Stimulated activated naive CD8-positive, alpha-beta T cell treated with anti-CD3 and anti-CD28 coated beads, Interleukin-15, Interleukin-2, amounts not matched to agents 100 ng/mL and 50 ng/mL, for 24 hours (primary cell): ENCODE measurements at regions not wholly inside any gene's neighbourhood (a gene's known extent, or its start where the extent isn't known, plus 50 kb on each side); places are given as distances from the start of the nearest gene placed in this dataset.

Source experiments
- H3K27ac Mint-ChIP-seq: one replicate; pipeline ENCODE4 v1.8.0; 2021; ENCODE audit warnings: mild to moderate bottlenecking, mixed read lengths
- H3K27me3 Mint-ChIP-seq: one replicate; pipeline ENCODE4 v1.8.0; 2021; ENCODE audit warnings: mixed read lengths
- H3K36me3 Mint-ChIP-seq: one replicate; pipeline ENCODE4 v1.8.0; 2021; ENCODE audit warnings: low read depth, mixed read lengths
- H3K4me1 Mint-ChIP-seq: one replicate; pipeline ENCODE4 v1.8.0; 2021; ENCODE audit warnings: low read depth, mixed read lengths
- H3K4me3 Mint-ChIP-seq: one replicate; pipeline ENCODE4 v1.8.0; 2021; ENCODE audit warnings: mild to moderate bottlenecking, mixed read lengths
- H3K9me3 Mint-ChIP-seq: one replicate; pipeline ENCODE4 v1.8.0; 2021; ENCODE audit warnings: mixed read lengths

DNA sequence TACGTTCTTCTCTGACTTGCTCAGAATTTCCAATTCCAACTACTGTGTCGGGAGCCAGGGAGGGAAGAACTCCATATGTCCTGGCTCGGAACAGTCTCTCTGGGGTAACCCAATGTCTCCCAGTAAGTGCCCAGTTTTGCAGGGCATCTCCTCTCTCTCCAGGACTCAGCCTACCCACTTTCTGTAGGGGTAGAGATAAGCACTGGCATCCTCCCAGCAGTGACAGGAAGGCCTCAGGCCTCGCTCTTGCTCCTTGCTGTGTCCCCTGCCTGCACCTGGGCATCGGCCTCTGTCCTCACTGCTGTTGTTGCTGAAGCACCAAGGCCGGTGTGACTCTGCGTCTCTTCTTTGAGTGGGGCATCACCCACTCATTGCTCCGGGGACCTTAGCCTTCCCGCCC is 388.9 kb upstream of the JARID2 start:
- Mint-ChIP-seq H3K9me3 (peaks cover 3% of the 10 kb centered on the region), H3K36me3 (peaks cover 4% of the 10 kb centered on the region), H3K27ac (peak overlapping the region; percentile 99), H3K4me1 (peaks cover 69% of the 10 kb centered on the region), H3K4me3 (peak overlapping the region; percentile 76), H3K27me3 (no peaks in the 10 kb centered on the region)

GRCh38 chr6:14857501-14857900 is 388.4 kb upstream of the JARID2 start:
- H3K9me3 Mint-ChIP-seq, result peaks cover 3% of the 10 kb centered on the region
- peak overlapping the region; percentile 76 for H3K4me3 Mint-ChIP-seq
- no peaks in the 10 kb centered on the region for H3K27me3 Mint-ChIP-seq
- peak overlapping the region; percentile 99 for H3K27ac Mint-ChIP-seq
- H3K4me1 Mint-ChIP-seq, result peaks cover 69% of the 10 kb centered on the region
- peaks cover 4% of the 10 kb centered on the region for H3K36me3 Mint-ChIP-seq

DNA sequence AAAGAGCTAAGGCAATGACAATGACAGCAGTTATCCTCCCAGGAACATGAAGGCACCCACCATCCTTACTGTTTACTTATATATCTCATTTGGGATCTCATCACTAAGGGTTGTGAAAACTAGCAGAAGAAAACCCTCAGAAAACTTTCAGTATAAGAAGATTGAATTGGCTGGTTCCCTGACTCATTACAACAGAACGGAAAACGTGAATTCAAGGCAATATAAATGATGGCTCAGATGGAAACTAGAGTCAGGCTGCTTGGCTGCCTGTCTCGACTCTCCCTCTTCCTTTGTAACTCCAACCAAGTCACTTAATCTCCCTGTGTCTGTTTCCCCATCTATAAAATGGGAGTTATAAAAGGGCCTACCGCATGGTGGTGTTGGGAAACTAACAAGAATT is 387.1 kb upstream of the JARID2 start:
- peak overlapping the region; percentile 42 for H3K4me3 Mint-ChIP-seq
- H3K36me3 Mint-ChIP-seq, result peaks cover 4% of the 10 kb centered on the region
- peaks cover 76% of the 10 kb centered on the region for H3K4me1 Mint-ChIP-seq
- no peaks in the 10 kb centered on the region for H3K27me3 Mint-ChIP-seq
- peak overlapping the region; percentile 99 for H3K27ac Mint-ChIP-seq
- peaks cover 3% of the 10 kb centered on the region for H3K9me3 Mint-ChIP-seq

- peak overlapping the region; percentile 85 for H3K27ac Mint-ChIP-seq
- H3K27me3 Mint-ChIP-seq, result no peaks in the 10 kb centered on the region
- H3K4me1 Mint-ChIP-seq, result peaks cover 79% of the 10 kb centered on the region
- H3K4me3 Mint-ChIP-seq, result peak overlapping the region; percentile 49
- peaks cover 4% of the 10 kb centered on the region for H3K36me3 Mint-ChIP-seq
- H3K9me3 Mint-ChIP-seq, result peaks cover 3% of the 10 kb centered on the region
These were observed 385.1 kb upstream of the JARID2 start for GRCh38 chr6:14860774-14861173.

GRCh38 chr6:14861491-14861943 is 384.4 kb upstream of the JARID2 start:
- Mint-ChIP-seq H3K9me3 (peaks cover 3% of the 10 kb centered on the region), H3K27ac (peak overlapping the region; percentile 85), H3K27me3 (no peaks in the 10 kb centered on the region), H3K36me3 (peaks cover 4% of the 10 kb centered on the region), H3K4me1 (peaks cover 75% of the 10 kb centered on the region), H3K4me3 (peak overlapping the region; percentile 49)

DNA sequence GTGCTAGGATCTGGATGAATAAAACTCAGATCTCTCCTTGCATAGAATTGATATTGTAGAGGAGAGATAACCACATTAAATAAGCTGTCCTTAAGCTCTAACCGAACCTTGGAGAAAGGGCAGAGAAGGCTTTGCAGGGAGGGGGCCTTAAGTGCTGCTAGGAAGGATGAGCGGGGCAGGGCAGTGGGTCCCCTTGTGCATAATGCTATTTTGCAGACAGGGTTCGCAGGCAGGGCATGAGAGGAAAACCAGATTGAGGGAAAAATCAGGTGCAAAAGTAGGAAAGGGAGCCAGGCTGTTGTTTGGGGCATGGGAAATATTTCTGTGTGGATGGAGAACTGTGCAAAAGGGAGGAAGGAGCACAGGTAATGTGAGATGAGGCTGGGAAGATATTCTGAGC is 383.0 kb upstream of the JARID2 start:
- Mint-ChIP-seq H3K4me1 (peaks cover 65% of the 10 kb centered on the region), H3K27ac (peak overlapping the region; percentile 12), H3K9me3 (no peaks in the 10 kb centered on the region), H3K4me3 (no peak overlapping the region), H3K36me3 (no peaks in the 10 kb centered on the region), H3K27me3 (no peaks in the 10 kb centered on the region)

GRCh38 chr6:14863902-14864850 is 381.7 kb upstream of the JARID2 start:
- Mint-ChIP-seq H3K36me3 (no peaks in the 10 kb centered on the region), H3K9me3 (no peaks in the 10 kb centered on the region), H3K4me1 (peaks cover 53% of the 10 kb centered on the region), H3K4me3 (no peak overlapping the region), H3K27me3 (no peaks in the 10 kb centered on the region), H3K27ac (peak overlapping the region; percentile 37)

DNA sequence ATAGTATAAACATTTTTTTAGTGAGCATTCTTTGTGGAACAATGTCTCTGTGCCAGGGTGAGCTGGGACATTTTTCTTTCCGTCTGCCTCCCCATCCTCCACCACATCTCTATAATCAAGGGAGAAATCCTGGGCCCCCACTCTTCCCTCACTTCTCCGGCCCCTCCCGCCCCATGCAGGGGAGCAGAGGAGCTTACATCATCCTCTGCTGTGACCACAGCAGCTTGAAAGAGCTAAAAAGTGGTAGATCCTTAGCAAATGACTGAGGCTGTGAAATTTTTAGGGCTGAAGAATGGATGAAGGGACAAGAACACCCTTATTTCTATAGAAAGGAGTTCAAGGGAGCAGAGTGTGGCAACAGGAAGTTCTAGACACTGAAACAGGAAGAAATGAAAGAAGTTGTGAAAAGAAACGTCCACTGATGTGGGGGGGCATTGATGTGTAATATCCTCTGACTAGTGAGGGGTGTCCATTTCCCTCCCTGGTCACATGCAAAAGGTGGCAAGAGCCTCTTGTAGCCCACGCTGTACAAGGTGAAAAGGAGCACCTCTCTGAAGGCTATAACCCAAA is 380.3 kb upstream of the JARID2 start:
- peaks cover 49% of the 10 kb centered on the region for H3K4me1 Mint-ChIP-seq
- H3K27me3 Mint-ChIP-seq, result no peaks in the 10 kb centered on the region
- H3K9me3 Mint-ChIP-seq, result no peaks in the 10 kb centered on the region
- peak overlapping the region; percentile 1 for H3K4me3 Mint-ChIP-seq
- no peaks in the 10 kb centered on the region for H3K36me3 Mint-ChIP-seq
- H3K27ac Mint-ChIP-seq, result peak overlapping the region; percentile 85

DNA sequence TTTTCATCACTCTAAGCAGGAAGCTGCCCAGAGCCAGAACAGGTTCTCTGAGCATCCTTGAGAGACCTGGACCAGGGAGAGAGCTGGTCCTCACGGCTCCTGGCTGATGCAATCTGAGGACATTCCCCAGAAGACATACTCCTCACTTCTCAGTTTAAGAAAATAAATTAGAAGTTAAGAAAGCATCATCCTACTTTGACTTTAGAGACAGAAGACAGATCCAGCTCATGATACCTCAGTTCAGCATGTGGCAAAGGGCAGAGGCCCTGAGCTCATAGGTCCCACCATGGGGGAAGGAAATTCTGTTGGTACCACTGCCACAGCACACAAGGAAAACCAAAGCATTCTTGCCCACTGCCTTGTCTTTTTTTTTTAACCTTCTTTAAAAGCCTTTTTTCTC is 378.1 kb upstream of the JARID2 start:
- H3K4me3 Mint-ChIP-seq, result no peak overlapping the region
- H3K27ac Mint-ChIP-seq, result peak overlapping the region; percentile 2
- peaks cover 46% of the 10 kb centered on the region for H3K4me1 Mint-ChIP-seq

DNA sequence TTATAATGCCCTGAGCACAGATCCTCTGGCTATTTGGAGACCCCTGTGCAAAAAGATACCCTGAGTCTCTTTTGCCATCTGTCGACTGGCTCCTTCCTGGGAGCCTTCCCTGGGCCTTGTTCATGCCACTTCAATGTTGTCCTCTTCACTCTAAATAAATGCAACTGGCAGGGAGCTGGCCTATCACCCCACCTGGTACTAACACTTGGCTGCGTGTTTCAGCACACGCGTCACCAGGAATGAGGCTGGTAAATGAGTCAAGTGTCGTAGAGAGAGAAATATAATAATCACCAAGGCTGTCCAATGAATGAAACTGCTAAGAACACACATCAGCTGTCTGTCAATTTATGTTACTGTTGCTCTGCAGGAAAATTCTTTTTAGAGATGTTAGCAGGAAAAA is 374.6 kb upstream of the JARID2 start:
- peaks cover 5% of the 10 kb centered on the region for H3K36me3 Mint-ChIP-seq
- no peaks in the 10 kb centered on the region for H3K27me3 Mint-ChIP-seq
- no peaks in the 10 kb centered on the region for H3K9me3 Mint-ChIP-seq
- H3K4me1 Mint-ChIP-seq, result peaks cover 60% of the 10 kb centered on the region
- no peak overlapping the region for H3K4me3 Mint-ChIP-seq
- no peak overlapping the region for H3K27ac Mint-ChIP-seq

More for the DNA sequence above, 378.1 kb upstream of the JARID2 start:
- Mint-ChIP-seq H3K36me3 (no peaks in the 10 kb centered on the region), H3K9me3 (no peaks in the 10 kb centered on the region), H3K27me3 (no peaks in the 10 kb centered on the region)

GRCh38 chr6:14873101-14873500 is 372.8 kb upstream of the JARID2 start:
- peaks cover 75% of the 10 kb centered on the region for H3K4me1 Mint-ChIP-seq
- H3K27ac Mint-ChIP-seq, result peak overlapping the region; percentile 91

DNA sequence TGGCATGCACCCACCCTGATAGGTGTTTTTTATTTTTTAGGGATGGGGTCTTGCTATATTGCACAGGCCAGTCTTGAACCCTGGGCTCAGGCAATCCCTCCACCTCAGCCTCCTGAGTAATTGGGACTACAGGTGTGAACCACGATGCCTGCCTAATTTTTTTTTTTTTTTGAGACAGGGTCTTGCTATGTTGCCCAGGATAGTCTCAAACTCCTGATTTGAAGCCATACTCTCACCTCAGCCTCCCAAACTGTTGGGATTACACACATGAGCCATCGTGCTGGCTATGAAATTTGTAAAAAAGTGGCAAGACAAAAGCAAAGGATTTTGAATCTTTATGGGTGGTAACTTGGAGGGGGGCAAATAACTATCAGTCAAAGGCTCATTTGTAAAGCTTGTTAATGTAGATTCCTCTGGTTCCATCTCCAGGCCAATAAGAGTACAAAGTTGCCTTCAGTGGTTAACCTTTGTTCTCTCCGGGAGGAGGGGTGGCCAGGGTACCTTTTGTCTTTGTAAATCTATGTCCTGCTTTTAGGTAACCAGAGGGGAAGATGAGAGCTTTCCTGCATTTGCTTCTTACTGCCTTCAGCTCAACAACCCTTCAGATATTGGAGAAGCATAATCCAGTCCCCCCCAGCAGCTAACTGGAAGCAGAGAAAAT is 372.0 kb upstream of the JARID2 start:
- Mint-ChIP-seq H3K4me3 (no peak overlapping the region), H3K9me3 (no peaks in the 10 kb centered on the region), H3K27me3 (no peaks in the 10 kb centered on the region), H3K4me1 (peaks cover 83% of the 10 kb centered on the region), H3K27ac (peak overlapping the region; percentile 99), H3K36me3 (peaks cover 5% of the 10 kb centered on the region)

More at GRCh38 chr6:14873101-14873500, 372.8 kb upstream of the JARID2 start:
- Mint-ChIP-seq H3K4me3 (no peak overlapping the region), H3K27me3 (no peaks in the 10 kb centered on the region), H3K36me3 (peaks cover 5% of the 10 kb centered on the region), H3K9me3 (no peaks in the 10 kb centered on the region)

GRCh38 chr6:14874975-14875480 is 370.8 kb upstream of the JARID2 start:
- Mint-ChIP-seq H3K4me3 (peak overlapping the region; percentile 73), H3K27me3 (no peaks in the 10 kb centered on the region), H3K9me3 (no peaks in the 10 kb centered on the region), H3K4me1 (peaks cover 88% of the 10 kb centered on the region), H3K36me3 (peaks cover 5% of the 10 kb centered on the region), H3K27ac (peak overlapping the region; percentile 99)

DNA sequence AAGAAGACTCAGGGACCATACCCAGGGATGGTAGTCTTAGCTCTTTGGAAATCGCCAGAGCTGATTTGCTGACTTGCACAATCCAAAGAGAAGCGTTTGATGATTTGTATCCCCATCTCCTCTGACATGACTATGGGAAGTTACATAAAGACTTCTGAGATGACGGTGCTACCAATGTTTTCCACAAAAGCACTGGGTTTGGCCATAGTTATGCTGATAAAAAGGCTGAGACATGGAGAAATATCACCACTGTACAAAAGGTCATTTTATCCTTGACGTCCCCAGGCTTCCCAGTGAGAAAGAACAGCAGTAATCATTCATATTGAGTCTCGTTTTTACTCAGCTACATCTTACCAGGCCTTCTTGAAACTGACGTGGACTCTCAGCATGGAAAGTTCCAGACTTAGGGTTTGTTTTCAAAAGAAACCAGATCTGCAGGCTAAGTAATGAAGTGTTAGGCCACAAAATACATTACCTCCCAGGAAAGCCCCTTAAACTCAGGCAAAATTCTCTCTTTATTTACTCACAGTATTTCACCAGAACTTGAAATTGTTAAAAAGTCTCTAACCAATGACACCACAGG is 370.3 kb upstream of the JARID2 start:
- H3K4me1 Mint-ChIP-seq, result peaks cover 87% of the 10 kb centered on the region
- peak overlapping the region; percentile 73 for H3K4me3 Mint-ChIP-seq
- H3K27me3 Mint-ChIP-seq, result no peaks in the 10 kb centered on the region
- H3K36me3 Mint-ChIP-seq, result peaks cover 5% of the 10 kb centered on the region
- peak overlapping the region; percentile 99 for H3K27ac Mint-ChIP-seq
- no peaks in the 10 kb centered on the region for H3K9me3 Mint-ChIP-seq
